Ishikawa (cell line): ENCODE measurements at regions not wholly inside any gene's neighbourhood (a gene's known extent, or its start where the extent isn't known, plus 50 kb on each side); places are given as distances from the start of the nearest gene placed in this dataset.

Experiments
- CEBPB ChIP-seq: IDR thresholded peaks from 2 replicates; pipeline ENCODE4 v1.6.1; 2012
- CREB1 ChIP-seq: IDR thresholded peaks from 2 replicates; pipeline ENCODE4 v1.6.1; 2012; ENCODE audit warnings: low read depth
- EGR1 ChIP-seq: IDR thresholded peaks from 2 replicates; pipeline ENCODE4 v1.6.1; 2012
- EP300 ChIP-seq: IDR thresholded peaks from 2 replicates; pipeline ENCODE4 v1.6.1; 2012; ENCODE audit warnings: borderline replicate concordance
- FOXM1 ChIP-seq: IDR thresholded peaks from 2 replicates; pipeline ENCODE4 v1.6.1; 2012; ENCODE audit warnings: low read depth, borderline replicate concordance
- MAX ChIP-seq: IDR thresholded peaks from 2 replicates; pipeline ENCODE4 v1.6.1; 2012
- RAD21 ChIP-seq: IDR thresholded peaks from 2 replicates; pipeline ENCODE4 v1.6.1; 2012; ENCODE audit warnings: low read depth
- REST ChIP-seq: IDR thresholded peaks from 2 replicates; pipeline ENCODE4 v1.6.1; 2012; ENCODE audit warnings: low read depth, mild to moderate bottlenecking
- TAF1 ChIP-seq: IDR thresholded peaks from 2 replicates; pipeline ENCODE4 v1.6.1; 2012; ENCODE audit warnings: low read depth, mild to moderate bottlenecking
- TCF12 ChIP-seq: IDR thresholded peaks from 2 replicates; pipeline ENCODE4 v1.6.1; 2012; ENCODE audit warnings: low read depth
- TEAD4 ChIP-seq: IDR thresholded peaks from 2 replicates; pipeline ENCODE4 v1.6.1; 2012
- USF1 ChIP-seq: IDR thresholded peaks from 2 replicates; pipeline ENCODE4 v1.6.1; 2012
- YY1 ChIP-seq: IDR thresholded peaks from 2 replicates; pipeline ENCODE4 v1.6.1; 2012; ENCODE audit warnings: low read depth
- ZBTB7A ChIP-seq: IDR thresholded peaks from 2 replicates; pipeline ENCODE4 v1.6.1; 2012; ENCODE audit warnings: low read depth

- TF ChIP-seq CREB1 (no peak), RAD21 (no peak), YY1 (no peak), FOXM1 (no peak), EP300 (no peak), REST (no peak), TAF1 (no peak), EGR1 (no peak), CEBPB (no peak), ZBTB7A (no peak), TEAD4 (no peak), MAX (no peak), USF1 (no peak), TCF12 (no peak)
Measured at GRCh38 chr1:94768036-94768435, 52.1 kb upstream of the SLC44A3 start.
